ENCODE measurements at regions not wholly inside any gene's neighbourhood (a gene's known extent, or its start where the extent isn't known, plus 50 kb on each side); places are given as distances from the start of the nearest gene placed in this dataset.
A peak's percentile ranks its signal among the peaks of the same experiment; 100 is the strongest.
"Not testable (repeated sequence)": the region's sequence is repeated elsewhere in the genome, so short reads cannot be mapped to it uniquely, and the experiment has no call there.

GRCh38 chr5:96528826-96529474 is 95.9 kb upstream of the PCSK1 start:
- no peak for DNase-seq

GRCh38 chr5:96529559-96529958 is 96.5 kb upstream of the PCSK1 start:
- DNase-seq, result no peak

DNA sequence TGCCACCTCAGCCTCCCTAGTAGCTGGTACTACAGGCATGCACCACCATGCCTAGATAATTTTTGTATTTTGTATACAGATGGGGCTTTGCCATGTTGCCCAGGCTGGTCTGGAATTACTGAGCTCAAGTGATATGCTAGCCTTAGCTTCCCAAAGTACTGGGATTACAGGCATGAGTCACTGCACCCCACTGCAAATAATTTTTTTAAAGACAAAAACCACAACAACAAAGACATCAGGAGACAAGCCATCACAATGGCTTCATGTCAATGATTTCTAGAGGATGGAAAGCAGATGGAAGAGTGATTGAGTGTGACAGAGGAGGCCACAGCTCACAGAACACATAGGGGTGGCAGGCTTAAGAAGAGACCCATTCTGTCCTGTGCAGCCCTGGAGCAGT is 97.9 kb upstream of the PCSK1 start:
- DNase-seq, result no peak

- DNase-seq, result no peak
Observed at GRCh38 chr5:96533371-96533770, 100.3 kb upstream of the PCSK1 start.

GRCh38 chr5:96537386-96537785 is 104.3 kb upstream of the PCSK1 start:
- DNase-seq, result no peak

DNA sequence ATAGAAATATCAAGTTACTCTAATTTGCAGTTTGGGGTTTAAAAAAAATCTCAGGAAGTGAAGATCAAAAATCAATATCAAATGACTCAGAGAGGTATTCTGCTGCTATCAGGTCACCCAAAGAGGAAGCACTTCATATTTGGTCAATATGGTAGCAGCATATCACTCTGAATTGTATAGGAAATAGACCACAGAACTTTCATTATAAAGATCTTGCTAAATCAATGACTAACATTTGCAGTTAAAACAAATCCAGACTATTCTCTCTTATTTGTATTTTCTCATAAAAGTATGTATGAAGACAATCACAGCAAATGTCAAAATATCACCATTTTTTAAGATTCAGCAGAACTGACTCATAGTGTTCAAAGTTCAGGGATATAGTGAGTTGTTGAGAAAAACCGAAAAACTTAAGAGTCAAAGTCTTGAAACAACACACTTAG is 105.8 kb upstream of the PCSK1 start:
- no peak for DNase-seq

DNA sequence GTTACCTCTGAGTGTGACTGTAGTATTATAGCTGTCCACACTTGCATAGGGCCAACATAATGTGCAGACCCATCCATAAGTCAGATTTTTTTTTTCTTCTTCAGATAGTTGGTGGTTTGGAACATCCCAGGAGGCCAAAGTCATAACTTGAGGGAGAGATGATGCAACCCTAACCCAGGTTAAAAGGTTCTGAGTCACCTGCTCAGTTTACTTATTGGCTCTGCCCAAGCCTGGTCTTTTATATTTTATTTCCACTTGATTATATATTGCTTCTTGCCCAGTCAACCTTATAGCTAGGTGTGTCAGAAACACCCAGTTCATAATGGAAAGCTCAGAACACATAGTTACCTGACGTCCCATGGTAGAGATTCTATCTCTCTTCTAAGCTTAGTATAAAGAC is 113.1 kb upstream of the PCSK1 start:
- DNase-seq, result no peak

DNA sequence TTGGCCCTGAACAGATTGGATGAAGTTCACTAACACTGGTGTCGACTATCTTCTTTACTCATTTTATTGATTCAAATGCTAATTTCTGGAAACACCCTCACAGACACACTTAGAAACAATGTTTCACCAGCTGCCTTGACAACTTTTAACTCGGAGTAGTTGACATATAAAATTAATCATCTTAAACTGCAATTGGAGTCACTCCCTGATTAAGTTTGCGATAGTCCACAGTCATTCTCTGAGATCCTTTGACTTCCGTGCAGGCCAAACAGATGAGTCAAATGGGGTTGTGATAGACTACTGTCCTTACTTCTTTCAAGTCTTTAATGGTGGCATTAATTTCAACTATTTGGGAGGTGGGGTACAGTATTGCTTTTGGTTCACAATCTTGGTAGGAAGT is 114.4 kb upstream of the PCSK1 start:
- DNase-seq, result no peak

GRCh38 chr5:96548905-96549304 is 113.3 kb upstream of the CAST start:
- no peak for DNase-seq

DNA sequence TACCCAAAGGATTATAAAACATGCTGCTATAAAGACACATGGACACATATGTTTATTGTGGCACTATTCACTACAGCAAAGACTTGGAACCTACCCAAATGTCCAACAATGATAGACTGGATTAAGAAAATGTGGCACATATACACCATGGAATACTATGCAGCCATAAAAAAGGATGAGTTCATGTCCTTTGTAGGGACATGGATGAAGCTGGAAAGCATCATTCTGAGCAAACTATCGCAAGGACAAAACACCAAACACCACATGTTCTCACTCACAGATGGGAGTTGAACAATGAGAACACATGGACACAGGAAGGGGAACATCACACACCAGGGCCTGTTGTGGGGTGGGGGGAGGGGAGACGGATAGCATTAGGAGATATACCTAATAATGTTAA is 101.3 kb upstream of the CAST start:
- not testable (repeated sequence) for DNase-seq

GRCh38 chr5:96562614-96563013 is 99.6 kb upstream of the CAST start:
- no peak for DNase-seq

DNA sequence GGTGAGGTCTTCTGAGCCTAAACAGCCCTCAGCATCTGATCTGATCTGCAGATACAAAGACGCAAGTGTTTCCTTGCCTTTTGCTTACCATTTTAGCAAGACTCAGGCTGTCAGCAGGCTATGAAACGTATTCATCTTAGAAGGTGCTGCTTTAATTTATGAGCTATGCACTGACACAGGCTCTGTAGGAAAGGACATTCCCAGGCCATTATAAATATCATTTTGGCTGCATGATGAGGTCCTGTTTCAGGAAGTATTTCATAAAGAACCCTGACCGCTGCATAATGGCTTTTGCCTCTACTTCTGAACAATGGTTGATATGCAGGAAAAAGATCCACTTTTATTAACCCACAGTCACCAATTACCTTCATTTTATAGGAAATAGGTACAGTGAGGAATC is 98.4 kb upstream of the CAST start:
- no peak for DNase-seq

GRCh38 chr5:96565582-96566265 is 96.5 kb upstream of the CAST start:
- DNase-seq, result no peak

DNA sequence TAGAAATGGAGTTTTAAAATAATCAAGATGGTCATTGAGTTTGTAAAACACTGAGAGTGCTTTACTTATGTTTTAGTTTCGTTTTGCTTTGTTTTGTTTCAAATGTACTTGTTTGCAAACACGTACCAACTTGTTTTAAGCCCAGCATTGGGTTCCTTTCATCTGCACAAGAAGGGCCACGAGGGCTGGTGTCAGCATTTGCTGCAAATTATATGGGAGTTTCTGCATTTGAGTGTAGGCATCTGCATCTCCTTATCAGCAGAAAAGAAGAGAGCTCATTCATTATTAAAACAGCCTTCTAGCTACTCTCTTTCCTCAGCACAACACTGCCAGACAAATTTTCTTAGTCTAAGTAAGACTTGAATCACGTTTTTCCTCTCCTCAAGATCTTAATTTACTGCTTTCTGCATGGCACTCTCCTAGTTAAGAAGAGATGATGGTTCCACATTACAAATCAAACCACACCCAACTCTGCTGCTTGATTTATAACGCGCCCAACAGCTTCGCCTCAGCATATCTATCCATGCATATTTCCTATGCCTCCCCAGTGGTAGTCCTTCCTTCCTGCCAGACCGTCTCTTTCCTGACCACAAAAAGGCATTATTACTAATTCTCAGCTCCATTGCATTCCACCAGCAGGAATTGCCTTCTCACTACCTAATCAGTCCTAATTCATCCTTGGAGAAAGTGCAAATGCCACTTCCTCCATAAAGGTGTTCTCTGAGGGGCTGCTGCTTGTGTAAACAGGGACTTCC is 95.2 kb upstream of the CAST start:
- DNase-seq, result no peak

GRCh38 chr5:96569332-96569731 is 92.8 kb upstream of the CAST start:
- no peak for DNase-seq

GRCh38 chr5:96569770-96570169 is 92.4 kb upstream of the CAST start:
- no peak for DNase-seq

GRCh38 chr5:96572864-96573512 is 89.2 kb upstream of the CAST start:
- DNase-seq, result no peak

DNA sequence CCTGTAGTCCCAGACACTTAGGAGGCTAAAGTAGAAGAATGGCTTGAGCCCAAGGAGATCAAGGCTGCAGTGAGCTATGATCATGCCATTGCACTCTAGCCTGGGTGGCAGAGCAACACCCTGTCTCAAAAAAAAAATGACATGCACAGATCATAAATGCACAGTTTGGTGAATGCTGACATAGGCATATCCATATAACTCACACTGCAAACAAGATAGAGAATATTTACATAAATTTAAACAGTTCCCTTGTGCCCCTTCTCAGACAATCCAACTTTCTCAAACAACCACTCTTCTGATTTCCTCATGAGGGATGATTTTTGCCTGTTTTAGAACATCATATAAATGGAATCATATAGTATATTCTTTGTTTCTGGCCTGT is 88.7 kb upstream of the CAST start:
- no peak for DNase-seq

DNA sequence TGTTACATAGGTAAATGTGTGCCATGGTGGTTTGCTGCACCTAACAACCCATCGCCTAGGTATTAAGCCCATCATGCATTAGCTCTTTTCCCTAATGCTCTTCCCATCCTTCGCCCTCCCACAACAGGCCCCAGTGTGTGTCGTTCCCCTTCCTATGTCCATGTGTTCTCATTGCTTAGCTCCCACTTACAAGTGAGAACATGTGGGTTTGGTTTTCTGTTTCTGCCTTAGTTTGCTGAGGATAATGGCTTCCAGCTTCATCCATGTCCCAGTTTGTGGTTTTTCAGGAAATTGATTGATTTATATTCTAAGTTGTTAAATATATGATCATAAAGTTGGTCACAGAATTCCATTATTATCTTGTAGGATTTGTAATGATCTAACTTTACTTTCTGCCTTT is 85.3 kb upstream of the CAST start:
- DNase-seq, result no peak

GRCh38 chr5:96577909-96578308 is 84.3 kb upstream of the CAST start:
- DNase-seq, result no peak

DNA sequence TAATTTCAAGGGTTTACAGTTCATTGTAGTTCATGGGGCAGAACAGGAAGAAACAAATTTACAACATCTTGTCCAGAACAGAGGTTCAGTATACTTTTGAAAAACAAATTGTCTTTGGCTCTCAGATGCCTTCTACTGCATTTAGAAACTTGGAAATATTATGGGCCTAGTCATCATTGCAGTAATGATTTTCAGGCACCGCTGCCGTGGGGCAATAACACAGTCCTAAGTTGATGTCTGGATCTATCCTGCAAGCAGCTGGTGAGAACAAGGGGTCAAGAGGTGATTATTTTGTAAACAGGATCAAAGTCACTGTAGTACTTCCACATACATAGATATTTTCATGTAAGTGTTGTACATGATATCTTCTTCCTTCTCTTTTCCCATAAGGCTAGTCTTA is 82.5 kb upstream of the CAST start:
- no peak for DNase-seq

GRCh38 chr5:96582343-96582742 is 79.8 kb upstream of the CAST start:
- peak; percentile 65 for DNase-seq

DNA sequence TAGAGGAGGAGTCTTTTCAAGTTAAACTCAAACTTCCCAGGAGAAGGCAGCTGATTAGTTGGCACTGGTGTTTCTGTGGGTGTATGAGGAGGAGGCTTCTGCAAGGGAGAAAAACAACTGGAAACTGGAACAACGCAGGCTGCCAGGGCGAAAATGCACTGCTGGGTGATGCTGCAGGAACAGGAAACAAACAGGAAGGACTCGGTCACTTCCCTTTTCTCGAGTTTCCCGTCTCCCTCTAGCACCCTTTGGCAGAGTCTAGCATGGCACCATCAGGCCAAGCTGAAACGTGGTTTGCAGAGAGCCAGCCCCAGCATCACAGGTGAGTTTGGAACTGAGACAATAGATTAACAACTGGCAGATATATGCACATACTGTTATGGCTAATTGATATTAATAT is 77.5 kb upstream of the CAST start:
- no peak for DNase-seq

Data from renal pelvis (tissue), 1 donor.